ENCODE measurements at regions not wholly inside any gene's neighbourhood (a gene's known extent, or its start where the extent isn't known, plus 50 kb on each side); places are given as distances from the start of the nearest gene placed in this dataset.

DNA sequence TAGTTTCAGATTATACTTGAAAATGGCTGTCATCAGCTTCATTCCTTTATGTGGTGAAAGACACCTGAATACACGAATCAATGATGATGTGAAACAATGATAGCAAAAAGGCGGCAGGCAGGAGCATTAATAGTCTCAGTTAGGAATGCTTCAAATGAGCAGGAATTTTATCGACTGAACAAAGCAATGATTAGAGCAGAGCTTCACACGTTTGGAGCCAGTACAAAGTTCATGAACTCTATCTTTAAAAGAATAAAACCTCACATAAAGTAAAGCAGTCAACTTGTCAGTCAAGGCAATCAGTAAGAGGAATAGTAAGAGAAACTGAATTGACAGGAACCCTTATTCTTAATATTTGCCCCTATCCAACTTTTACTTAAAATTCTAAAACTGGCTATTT lies 78.4 kb upstream of the SERTAD2 start:
- no peak for ATAC-seq
- Histone ChIP-seq H3K4me1 (peaks cover 21% of the 10 kb centered on the region), H3K27me3 (no peaks in the 10 kb centered on the region), H3K9me3 (no peaks in the 10 kb centered on the region), H3K4me3 (no peak overlapping the region), H3K36me3 (no peaks in the 10 kb centered on the region), H3K27ac (peak overlapping the region; percentile 78)
- no peak for TF ChIP-seq CTCF (IDR thresholded peaks at IDR 0.05)
- intact Hi-C loops (cut with DNase I), result no loop called here
- no peak for DNase-seq

GRCh38 chr2:64735504-64735903 lies 81.8 kb upstream of the SERTAD2 start:
- H3K36me3 ChIP-seq, result no peaks in the 10 kb centered on the region

GRCh38 chr2:64737547-64737946 lies 83.8 kb upstream of the SERTAD2 start:
- ATAC-seq, result no peak
- Histone ChIP-seq H3K9me3 (no peaks in the 10 kb centered on the region), H3K36me3 (no peaks in the 10 kb centered on the region), H3K4me1 (no peaks in the 10 kb centered on the region), H3K27me3 (no peaks in the 10 kb centered on the region), H3K4me3 (no peak overlapping the region), H3K27ac (no peak overlapping the region)
- no peak for DNase-seq
- no peak for TF ChIP-seq CTCF (IDR thresholded peaks at IDR 0.05)
- intact Hi-C loops (cut with DNase I), result no loop called here

More at GRCh38 chr2:64735504-64735903, 81.8 kb upstream of the SERTAD2 start:
- no peak for DNase-seq
- Histone ChIP-seq H3K4me1 (peaks cover under 1% of the 10 kb centered on the region), H3K27me3 (no peaks in the 10 kb centered on the region), H3K9me3 (no peaks in the 10 kb centered on the region), H3K4me3 (no peak overlapping the region), H3K27ac (no peak overlapping the region)
- no peak for TF ChIP-seq CTCF (IDR thresholded peaks at IDR 0.05)
- ATAC-seq, result no peak
- intact Hi-C loops (cut with DNase I), result no loop called here

- TF ChIP-seq CTCF (IDR thresholded peaks at IDR 0.05), result no peak
- intact Hi-C loops (cut with DNase I), result no loop called here
- no peak overlapping the region for H3K27ac ChIP-seq
- no peaks in the 10 kb centered on the region for H3K4me1 ChIP-seq
- H3K9me3 ChIP-seq, result no peaks in the 10 kb centered on the region
- DNase-seq, result no peak
- H3K4me3 ChIP-seq, result no peak overlapping the region
- no peak for ATAC-seq
- H3K36me3 ChIP-seq, result no peaks in the 10 kb centered on the region
- H3K27me3 ChIP-seq, result no peaks in the 10 kb centered on the region
Measured at GRCh38 chr2:64738026-64738425, 84.3 kb upstream of the SERTAD2 start.

GRCh38 chr2:64742678-64743077 lies 89.0 kb upstream of the SERTAD2 start:
- Histone ChIP-seq H3K27me3 (no peaks in the 10 kb centered on the region), H3K27ac (no peak overlapping the region), H3K36me3 (no peaks in the 10 kb centered on the region), H3K4me1 (no peaks in the 10 kb centered on the region), H3K9me3 (no peaks in the 10 kb centered on the region), H3K4me3 (no peak overlapping the region)
- ATAC-seq, result no peak
- intact Hi-C loops (cut with DNase I), result no loop called here
- DNase-seq, result no peak
- TF ChIP-seq CTCF (IDR thresholded peaks at IDR 0.05), result no peak

GRCh38 chr2:64743739-64744330 lies 90.1 kb upstream of the SERTAD2 start:
- no peak for DNase-seq
- Histone ChIP-seq H3K9me3 (no peaks in the 10 kb centered on the region), H3K27ac (no peak overlapping the region), H3K27me3 (no peaks in the 10 kb centered on the region), H3K4me1 (peaks cover 7% of the 10 kb centered on the region), H3K36me3 (no peaks in the 10 kb centered on the region), H3K4me3 (no peak overlapping the region)
- ATAC-seq, result no peak
- intact Hi-C loops (cut with DNase I), result no loop called here
- TF ChIP-seq CTCF (IDR thresholded peaks at IDR 0.05), result no peak

All from upper lobe of right lung (tissue), 1 donor.